Activated B cell treated with CpG ODN at 0.5 μM for 24 hours (primary cell): ENCODE measurements at regions not wholly inside any gene's neighbourhood (a gene's known extent, or its start where the extent isn't known, plus 50 kb on each side); places are given as distances from the start of the nearest gene placed in this dataset.

ENCODE experiments used
- ATAC-seq: fragments of 200-7000 bp; cut with Tn5 transposase; one replicate; pipeline ENCODE4 v1.10.0; 2021; ENCODE audit warnings: low read depth, mild to moderate bottlenecking, moderate library complexity
- CTCF ChIA-PET: fragments of 350-600 bp; sonication (Branson Sonifier 250); formaldehyde crosslinking; loops from one replicate; lab custom pipeline; 2021; ENCODE audit warnings: antibody characterized with exemption; lab: Charles Lee
- POLR2A ChIA-PET: fragments of 350-600 bp; sonication (Branson Sonifier 250); formaldehyde crosslinking; loops from one replicate; lab custom pipeline; 2021; ENCODE audit warnings: antibody characterized with exemption; lab: Charles Lee
- DNase-seq: peaks from one replicate; pipeline ENCODE4 v3.0.0; 2022
- H3K27ac Mint-ChIP-seq: one replicate; pipeline ENCODE4 v1.8.0; 2020; ENCODE audit warnings: mixed read lengths
- H3K27me3 Mint-ChIP-seq: one replicate; pipeline ENCODE4 v1.8.0; 2021; ENCODE audit warnings: mixed read lengths
- H3K36me3 Mint-ChIP-seq: one replicate; pipeline ENCODE4 v1.8.0; 2021; ENCODE audit warnings: low read depth, mixed read lengths
- H3K4me1 Mint-ChIP-seq: one replicate; pipeline ENCODE4 v1.8.0; 2021; ENCODE audit warnings: mixed read lengths
- H3K4me3 Mint-ChIP-seq: one replicate; pipeline ENCODE4 v1.8.0; 2020; ENCODE audit warnings: mild to moderate bottlenecking, mixed read lengths
- H3K9me3 Mint-ChIP-seq: one replicate; pipeline ENCODE4 v1.8.0; 2020; ENCODE audit warnings: mixed read lengths
- CTCF ChIP-seq: fragments of 200-600 bp; IDR thresholded peaks from one replicate; pipeline ENCODE4 v1.8.0; 2022; ENCODE audit warnings: antibody characterized with exemption, mild to moderate bottlenecking
- intact Hi-C: fragments of 100-400 bp; cut with micrococcal nuclease; formaldehyde crosslinking; loops from one replicate; pipeline ENCODE4 v1.15.1; 2024

DNA sequence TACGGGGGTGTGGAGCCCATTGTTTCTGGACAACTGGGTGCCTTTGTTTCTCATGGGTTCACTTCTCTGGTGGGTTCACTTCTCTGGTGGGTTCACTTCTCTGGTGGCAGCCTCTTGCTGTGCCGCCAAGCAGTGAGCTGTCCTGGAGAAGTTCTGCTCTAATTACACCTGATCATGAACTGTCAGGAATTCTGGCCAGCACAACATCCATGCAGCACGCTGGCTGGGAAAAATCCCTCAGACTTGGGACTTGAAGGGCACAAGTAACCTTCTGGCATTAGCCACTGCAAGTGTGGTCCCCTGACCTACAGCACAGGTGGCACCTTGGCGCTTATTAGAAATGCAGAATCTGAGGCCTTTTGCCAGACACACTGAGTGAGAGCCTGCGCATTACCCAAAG, 752.5 kb downstream of the QKI start:
- CTCF ChIA-PET: no interaction called here
- Mint-ChIP-seq H3K4me3 (no peak overlapping the region), H3K9me3 (no peaks in the 10 kb centered on the region), H3K36me3 (no peaks in the 10 kb centered on the region), H3K4me1 (no peaks in the 10 kb centered on the region), H3K27ac (no peak overlapping the region), H3K27me3 (no peaks in the 10 kb centered on the region)
- POLR2A ChIA-PET: no interaction called here
- intact Hi-C loops: no loop called here
- TF ChIP-seq CTCF: no peak
- ATAC-seq (no peak), DNase-seq (no peak)

- ATAC-seq (no peak), DNase-seq (no peak)
- ChIA-PET POLR2A (no interaction called here), CTCF (no interaction called here)
- no peak for TF ChIP-seq CTCF
- Mint-ChIP-seq H3K4me1 (no peaks in the 10 kb centered on the region), H3K27ac (no peak overlapping the region), H3K4me3 (no peak overlapping the region), H3K27me3 (no peaks in the 10 kb centered on the region), H3K9me3 (no peaks in the 10 kb centered on the region), H3K36me3 (no peaks in the 10 kb centered on the region)
- intact Hi-C loops: no loop called here
These were observed 752.0 kb downstream of the QKI start for GRCh38 chr6:164166515-164166914.

GRCh38 chr6:164164876-164165275, 750.4 kb downstream of the QKI start:
- no peaks in the 10 kb centered on the region for H3K4me1 Mint-ChIP-seq
- no peak for ATAC-seq
- TF ChIP-seq CTCF: no peak
- H3K4me3 Mint-ChIP-seq: no peak overlapping the region
- CTCF ChIA-PET: no interaction called here
- H3K9me3 Mint-ChIP-seq: no peaks in the 10 kb centered on the region
- H3K27ac Mint-ChIP-seq: no peak overlapping the region
- intact Hi-C loops: no loop called here
- POLR2A ChIA-PET: no interaction called here
- H3K27me3 Mint-ChIP-seq: no peaks in the 10 kb centered on the region
- no peaks in the 10 kb centered on the region for H3K36me3 Mint-ChIP-seq
- no peak for DNase-seq

- no peak for DNase-seq
- intact Hi-C loops: no loop called here
- POLR2A ChIA-PET: no interaction called here
- H3K36me3 Mint-ChIP-seq: no peaks in the 10 kb centered on the region
- no peak overlapping the region for H3K27ac Mint-ChIP-seq
- H3K9me3 Mint-ChIP-seq: no peaks in the 10 kb centered on the region
- H3K4me1 Mint-ChIP-seq: no peaks in the 10 kb centered on the region
- no peaks in the 10 kb centered on the region for H3K27me3 Mint-ChIP-seq
- CTCF ChIA-PET: no interaction called here
- ATAC-seq: no peak
- H3K4me3 Mint-ChIP-seq: no peak overlapping the region
- TF ChIP-seq CTCF: no peak
These were observed 748.7 kb downstream of the QKI start for GRCh38 chr6:164163239-164163638.

GRCh38 chr6:164159061-164159460, 744.5 kb downstream of the QKI start:
- Mint-ChIP-seq H3K27me3 (no peaks in the 10 kb centered on the region), H3K9me3 (peaks cover 2% of the 10 kb centered on the region), H3K4me3 (no peak overlapping the region), H3K27ac (no peak overlapping the region), H3K36me3 (no peaks in the 10 kb centered on the region), H3K4me1 (no peaks in the 10 kb centered on the region)
- no peak for ATAC-seq
- no peak for DNase-seq
- POLR2A ChIA-PET: no interaction called here
- TF ChIP-seq CTCF: no peak
- CTCF ChIA-PET: no interaction called here
- intact Hi-C loops: no loop called here
